ENCODE measurements at regions not wholly inside any gene's neighbourhood (a gene's known extent, or its start where the extent isn't known, plus 50 kb on each side); places are given as distances from the start of the nearest gene placed in this dataset.

- TF ChIP-seq POLR2A (IDR thresholded peaks at IDR 0.05) (no peak), CTCF (IDR thresholded peaks at IDR 0.05) (no peak), POLR2AphosphoS5 (IDR thresholded peaks at IDR 0.05) (no peak)
Measured at GRCh38 chr2:188129677-188130076, 162.0 kb upstream of the GULP1 start.
